Stimulated activated CD4-positive, alpha-beta T cell treated with anti-CD3 and anti-CD28 coated beads, Interleukin-1b, Interleukin-23, amount 100 ng/mL, for 4 hours (primary cell): ENCODE measurements at regions not wholly inside any gene's neighbourhood (a gene's known extent, or its start where the extent isn't known, plus 50 kb on each side); places are given as distances from the start of the nearest gene placed in this dataset.

Source experiments
- DNase-seq, 2 donors: peaks; one replicate each; pipeline ENCODE4 v3.0.0-alpha.2; 2020; ENCODE audit warnings: low read depth in 2 of 2

- no peak for DNase-seq
Measured at GRCh38 chr5:4639946-4640345, 500.2 kb upstream of the ADAMTS16 start.

- no peak for DNase-seq
Measured at GRCh38 chr5:4640795-4641194, 499.3 kb upstream of the ADAMTS16 start.

- DNase-seq = no peak
Measured at GRCh38 chr5:4642525-4642924, 497.6 kb upstream of the ADAMTS16 start.

GRCh38 chr5:4643190-4643589 lies 496.9 kb upstream of the ADAMTS16 start:
- DNase-seq = no peak

GRCh38 chr5:4643960-4644359 lies 496.2 kb upstream of the ADAMTS16 start:
- no peak for DNase-seq

- no peak for DNase-seq
Measured at GRCh38 chr5:4646715-4647375, 493.3 kb upstream of the ADAMTS16 start.

- DNase-seq = no peak
Measured at GRCh38 chr5:4647955-4648354, 492.2 kb upstream of the ADAMTS16 start.

GRCh38 chr5:4651806-4652565 lies 488.1 kb upstream of the ADAMTS16 start:
- DNase-seq = no peak

- DNase-seq = no peak
Measured at GRCh38 chr5:4653475-4653874, 486.7 kb upstream of the ADAMTS16 start.

- no peak for DNase-seq
Measured at GRCh38 chr5:4659851-4660250, 480.3 kb upstream of the ADAMTS16 start.

- DNase-seq = no peak
Measured at GRCh38 chr5:4661326-4661725, 478.8 kb upstream of the ADAMTS16 start.

GRCh38 chr5:4661836-4662235 lies 478.3 kb upstream of the ADAMTS16 start:
- DNase-seq = no peak

- DNase-seq = no peak
Measured at GRCh38 chr5:4662756-4663155, 477.4 kb upstream of the ADAMTS16 start.

GRCh38 chr5:4665911-4666310 lies 474.2 kb upstream of the ADAMTS16 start:
- DNase-seq = no peak

- DNase-seq = no peak
Measured at GRCh38 chr5:4674166-4674565, 466.0 kb upstream of the ADAMTS16 start.

GRCh38 chr5:4676934-4677333 lies 463.2 kb upstream of the ADAMTS16 start:
- no peak for DNase-seq

- DNase-seq = no peak
Measured at GRCh38 chr5:4684946-4685345, 455.2 kb upstream of the ADAMTS16 start.

GRCh38 chr5:4698596-4698995 lies 441.5 kb upstream of the ADAMTS16 start:
- no peak for DNase-seq

GRCh38 chr5:4699592-4699991 lies 440.5 kb upstream of the ADAMTS16 start:
- DNase-seq = no peak

GRCh38 chr5:4700069-4700468 lies 440.1 kb upstream of the ADAMTS16 start:
- no peak for DNase-seq

- DNase-seq = no peak
Measured at GRCh38 chr5:4700871-4701270, 439.3 kb upstream of the ADAMTS16 start.

GRCh38 chr5:4703931-4704458 lies 436.1 kb upstream of the ADAMTS16 start:
- no peak for DNase-seq

GRCh38 chr5:4704951-4705350 lies 435.2 kb upstream of the ADAMTS16 start:
- DNase-seq = no peak
